H9 (cell line): ENCODE measurements at regions not wholly inside any gene's neighbourhood (a gene's known extent, or its start where the extent isn't known, plus 50 kb on each side); places are given as distances from the start of the nearest gene placed in this dataset.

Source experiments
- DNase-seq: peaks from one replicate; pipeline ENCODE4 v3.0.0-alpha.2; 2017
- H2AFZ ChIP-seq: one replicate; pipeline ENCODE4 v1.6.1; 2013; ENCODE audit warnings: mild to moderate bottlenecking, low read length, control low read depth, moderate library complexity
- H2AK5ac ChIP-seq: 2 replicates; pipeline ENCODE4 v1.6.1; 2013; ENCODE audit warnings: low read length, control low read depth, mixed read lengths; ENCODE audit not compliant: insufficient read length
- H2BK120ac ChIP-seq: one replicate; pipeline ENCODE4 v1.6.1; 2013; ENCODE audit warnings: low read depth, mild to moderate bottlenecking, low read length, control low read depth, inconsistent platforms; ENCODE audit not compliant: poor library complexity, severe bottlenecking
- H2BK12ac ChIP-seq: 2 replicates; pipeline ENCODE4 v1.6.1; 2013; ENCODE audit warnings: low read length, control low read depth, mixed read lengths, low read depth; ENCODE audit not compliant: insufficient read length
- H2BK15ac ChIP-seq: 2 replicates; pipeline ENCODE4 v1.6.1; 2013; ENCODE audit warnings: low read depth, low read length, control low read depth
- H2BK20ac ChIP-seq: one replicate; pipeline ENCODE4 v1.6.1; 2013; ENCODE audit warnings: low read depth, mild to moderate bottlenecking, low read length, control low read depth, inconsistent platforms; ENCODE audit not compliant: poor library complexity, severe bottlenecking
- H2BK5ac ChIP-seq: 2 replicates; pipeline ENCODE4 v1.6.1; 2013; ENCODE audit warnings: low read length, control low read depth, mixed read lengths; ENCODE audit not compliant: insufficient read length
- H3K14ac ChIP-seq: 2 replicates; pipeline ENCODE4 v1.6.1; 2013; ENCODE audit warnings: low read length, control low read depth; ENCODE audit not compliant: insufficient read depth
- H3K18ac ChIP-seq: 2 replicates; pipeline ENCODE4 v1.6.1; 2013; ENCODE audit warnings: low read depth, mild to moderate bottlenecking, mixed read lengths, low read length, control low read depth; ENCODE audit not compliant: insufficient read length
- H3K23ac ChIP-seq: 2 replicates; pipeline ENCODE4 v1.6.1; 2013; ENCODE audit warnings: low read length, control low read depth, mixed read lengths, low read depth; ENCODE audit not compliant: insufficient read length
- H3K23me2 ChIP-seq: 2 replicates; pipeline ENCODE4 v1.6.1; 2013; ENCODE audit warnings: low read depth, mild to moderate bottlenecking, mixed read lengths, low read length, control low read depth; ENCODE audit not compliant: insufficient read length, poor library complexity, severe bottlenecking
- H3K27ac ChIP-seq: 2 replicates; pipeline ENCODE4 v1.5.1; 2013; ENCODE audit warnings: low read length, control low read depth, mixed read lengths, low read depth; ENCODE audit not compliant: insufficient read length
- H3K27me3 ChIP-seq: 2 replicates; pipeline ENCODE4 v1.6.1; 2013; ENCODE audit warnings: low read length, control low read depth, inconsistent platforms; ENCODE audit not compliant: insufficient read depth
- H3K4ac ChIP-seq: 2 replicates; pipeline ENCODE4 v1.6.1; 2013; ENCODE audit warnings: low read depth, mild to moderate bottlenecking, control low read depth, inconsistent platforms, low read length, moderate library complexity
- H3K4me1 ChIP-seq: 2 replicates; pipeline ENCODE4 v1.6.1; 2013; ENCODE audit warnings: low read length, control low read depth, inconsistent platforms; ENCODE audit not compliant: insufficient read depth
- H3K4me2 ChIP-seq: 2 replicates; pipeline ENCODE4 v1.6.1; 2013; ENCODE audit warnings: low read length, control low read depth, mixed read lengths; ENCODE audit not compliant: insufficient read length, insufficient read depth
- H3K56ac ChIP-seq: 2 replicates; pipeline ENCODE4 v1.6.1; 2013; ENCODE audit warnings: low read depth, mild to moderate bottlenecking, mixed read lengths, low read length, control low read depth; ENCODE audit not compliant: insufficient read length
- H3K79me1 ChIP-seq: 2 replicates; pipeline ENCODE4 v1.6.1; 2013; ENCODE audit warnings: low read depth, mild to moderate bottlenecking, moderate library complexity, low read length, control low read depth, inconsistent platforms; ENCODE audit not compliant: insufficient read depth, poor library complexity, severe bottlenecking
- H3K79me2 ChIP-seq: 2 replicates; pipeline ENCODE4 v1.6.1; 2013; ENCODE audit warnings: low read length, control low read depth, inconsistent platforms; ENCODE audit not compliant: insufficient read depth
- H3K9ac ChIP-seq: 2 replicates; pipeline ENCODE4 v1.6.1; 2013; ENCODE audit warnings: low read length, control low read depth, mixed read lengths; ENCODE audit not compliant: insufficient read length; ENCODE audit errors: extremely low read depth
- H3K9me3 ChIP-seq: one replicate; pipeline ENCODE4 v1.6.1; 2013; ENCODE audit warnings: low read depth, low read length, inconsistent platforms; ENCODE audit not compliant: control insufficient read depth
- H3T11ph ChIP-seq: one replicate; pipeline ENCODE4 v1.6.1; 2013; ENCODE audit warnings: mild to moderate bottlenecking, low read length, control low read depth, inconsistent platforms
- H4K20me1 ChIP-seq: one replicate; pipeline ENCODE4 v1.6.1; 2013; ENCODE audit not compliant: control insufficient read depth, insufficient read length, insufficient read depth
- H4K5ac ChIP-seq: 2 replicates; pipeline ENCODE4 v1.6.1; 2013; ENCODE audit warnings: low read depth, mild to moderate bottlenecking, mixed read lengths, low read length, control low read depth; ENCODE audit not compliant: insufficient read length
- H4K8ac ChIP-seq: replicated peaks from 2 replicates; pipeline ENCODE4 v1.6.1; 2013; ENCODE audit warnings: low read length, control low read depth, mixed read lengths, low read depth; ENCODE audit not compliant: insufficient read length
- H4K91ac ChIP-seq: 2 replicates; pipeline ENCODE4 v1.6.1; 2013; ENCODE audit warnings: low read depth, mild to moderate bottlenecking, moderate library complexity, mixed read lengths, low read length, control low read depth; ENCODE audit not compliant: insufficient read length
- H3K27ac Mint-ChIP-seq, 3 experiments: 2 replicates in 2 of 3; 3 replicates in 1 of 3; pipeline ENCODE4 v1.8.0; 2020 to 2021; ENCODE audit warnings: mixed read lengths in 3 of 3, mild to moderate bottlenecking in 1 of 3, moderate library complexity in 1 of 3
- H3K27me3 Mint-ChIP-seq: 2 replicates; pipeline ENCODE4 v1.8.0; 2021; ENCODE audit warnings: low read depth, mild to moderate bottlenecking, moderate library complexity, mixed read lengths
- H3K36me3 Mint-ChIP-seq, 3 experiments: 2 replicates in 2 of 3; 3 replicates in 1 of 3; pipeline ENCODE4 v1.8.0; 2020 to 2021; ENCODE audit warnings: low read depth in 3 of 3, mixed read lengths in 3 of 3; ENCODE audit not compliant: insufficient read depth in 1 of 3
- H3K4me1 Mint-ChIP-seq, 2 experiments: 2 replicates each; pipeline ENCODE4 v1.8.0; 2020; ENCODE audit warnings: mixed read lengths in 2 of 2
- H3K4me3 Mint-ChIP-seq, 2 experiments: 2 replicates in 1 of 2; 3 replicates in 1 of 2; pipeline ENCODE4 v1.8.0; 2020 to 2021; ENCODE audit warnings: mild to moderate bottlenecking in 2 of 2, mixed read lengths in 2 of 2, moderate library complexity in 1 of 2
- H3K9me3 Mint-ChIP-seq, 2 experiments: 2 replicates in 1 of 2; 3 replicates in 1 of 2; pipeline ENCODE4 v1.8.0; 2020; ENCODE audit warnings: mild to moderate bottlenecking in 2 of 2, mixed read lengths in 2 of 2, moderate library complexity in 1 of 2
- WGBS: extraction: QIAGEN DNeasy Blood & Tissue Kit; methylation state at CpG from one replicate; pipeline ENCODE4 v1.1.7; 2013; ENCODE audit warnings: missing lambda C conversion rate, low lambda C conversion rate, mixed read lengths; ENCODE audit not compliant: insufficient read length; ENCODE audit errors: extremely low coverage; 5-methylcytosine and 5-hydroxymethylcytosine counted together
- TF ChIP-seq, protein P1 (sequence below): fragments of 200-600 bp; sonication (generic); conservative IDR thresholded peaks from 3 replicates; pipeline ENCODE4 v1.8.0; 2021; ENCODE audit warnings: antibody characterized with exemption, mild to moderate bottlenecking

DNA sequence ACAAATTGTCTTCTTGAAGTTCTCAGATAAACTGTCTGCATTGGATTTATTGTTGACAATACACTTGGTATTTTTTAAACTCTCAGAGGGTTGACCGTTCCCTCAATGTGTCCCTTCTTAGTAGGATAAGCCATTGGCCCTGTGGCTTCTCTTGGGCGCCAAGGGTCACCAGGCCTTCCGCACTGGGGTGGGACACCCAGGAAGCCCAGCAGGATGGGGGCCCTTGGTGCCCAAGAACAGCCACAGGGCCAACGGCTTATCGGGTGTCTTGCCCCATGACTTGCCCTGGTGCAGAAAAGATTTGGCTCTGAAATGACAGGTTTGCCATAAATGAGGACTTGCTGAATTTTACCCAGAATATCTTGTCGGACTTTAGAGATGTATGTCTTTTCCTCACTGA, 375.0 kb downstream of the IRX2 start:
- no peak overlapping the region for H2AK5ac ChIP-seq
- H4K5ac ChIP-seq, result no peak overlapping the region
- no peaks in the 10 kb centered on the region for H3K9me3 ChIP-seq
- H3T11ph ChIP-seq, result no peak overlapping the region
- no peaks in the 10 kb centered on the region for H3K79me1 ChIP-seq
- no CpG with 5 or more reads among the region's 6 CpGs for WGBS
- H3K27me3 ChIP-seq, result no peaks in the 10 kb centered on the region
- Mint-ChIP-seq H3K4me1 (peaks cover 4 to 5% of the 10 kb centered on the region in 2 experiments; a peak in 3 of 4 replicates), H3K27me3 (peaks cover 11% of the 10 kb centered on the region), H3K27ac (no peak overlapping the region), H3K36me3 (no peaks in the 10 kb centered on the region; a peak in 1 of 7 replicates), H3K4me3 (no peak overlapping the region), H3K9me3 (peaks cover 3 to 6% of the 10 kb centered on the region in 2 experiments; a peak in 4 of 5 replicates)
- no peak overlapping the region for H3K23ac ChIP-seq
- no peak overlapping the region for H2BK120ac ChIP-seq
- H3K79me2 ChIP-seq, result no peaks in the 10 kb centered on the region
- no peak overlapping the region for H2BK20ac ChIP-seq
- no peak overlapping the region for H2BK5ac ChIP-seq
- no peak overlapping the region for H3K4ac ChIP-seq
- H3K4me2 ChIP-seq, result no peak overlapping the region
- no peak overlapping the region for H3K27ac ChIP-seq
- DNase-seq, result no peak
- no peaks in the 10 kb centered on the region for H3K4me1 ChIP-seq
- no peak overlapping the region for H4K8ac ChIP-seq
- no peaks in the 10 kb centered on the region for H4K20me1 ChIP-seq
- H2BK15ac ChIP-seq, result no peak overlapping the region
- H3K56ac ChIP-seq, result no peak overlapping the region
- H3K18ac ChIP-seq, result no peak overlapping the region
- TF ChIP-seq, protein P1, sequence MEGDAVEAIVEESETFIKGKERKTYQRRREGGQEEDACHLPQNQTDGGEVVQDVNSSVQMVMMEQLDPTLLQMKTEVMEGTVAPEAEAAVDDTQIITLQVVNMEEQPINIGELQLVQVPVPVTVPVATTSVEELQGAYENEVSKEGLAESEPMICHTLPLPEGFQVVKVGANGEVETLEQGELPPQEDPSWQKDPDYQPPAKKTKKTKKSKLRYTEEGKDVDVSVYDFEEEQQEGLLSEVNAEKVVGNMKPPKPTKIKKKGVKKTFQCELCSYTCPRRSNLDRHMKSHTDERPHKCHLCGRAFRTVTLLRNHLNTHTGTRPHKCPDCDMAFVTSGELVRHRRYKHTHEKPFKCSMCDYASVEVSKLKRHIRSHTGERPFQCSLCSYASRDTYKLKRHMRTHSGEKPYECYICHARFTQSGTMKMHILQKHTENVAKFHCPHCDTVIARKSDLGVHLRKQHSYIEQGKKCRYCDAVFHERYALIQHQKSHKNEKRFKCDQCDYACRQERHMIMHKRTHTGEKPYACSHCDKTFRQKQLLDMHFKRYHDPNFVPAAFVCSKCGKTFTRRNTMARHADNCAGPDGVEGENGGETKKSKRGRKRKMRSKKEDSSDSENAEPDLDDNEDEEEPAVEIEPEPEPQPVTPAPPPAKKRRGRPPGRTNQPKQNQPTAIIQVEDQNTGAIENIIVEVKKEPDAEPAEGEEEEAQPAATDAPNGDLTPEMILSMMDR, result no peak
- no peak overlapping the region for H2BK12ac ChIP-seq
- no peak overlapping the region for H3K9ac ChIP-seq
- H2AFZ ChIP-seq, result no peak overlapping the region
- no peak overlapping the region for H3K14ac ChIP-seq
- no peak overlapping the region for H4K91ac ChIP-seq
- no peaks in the 10 kb centered on the region for H3K23me2 ChIP-seq
